ENCODE measurements at regions not wholly inside any gene's neighbourhood (a gene's known extent, or its start where the extent isn't known, plus 50 kb on each side); places are given as distances from the start of the nearest gene placed in this dataset.

DNA sequence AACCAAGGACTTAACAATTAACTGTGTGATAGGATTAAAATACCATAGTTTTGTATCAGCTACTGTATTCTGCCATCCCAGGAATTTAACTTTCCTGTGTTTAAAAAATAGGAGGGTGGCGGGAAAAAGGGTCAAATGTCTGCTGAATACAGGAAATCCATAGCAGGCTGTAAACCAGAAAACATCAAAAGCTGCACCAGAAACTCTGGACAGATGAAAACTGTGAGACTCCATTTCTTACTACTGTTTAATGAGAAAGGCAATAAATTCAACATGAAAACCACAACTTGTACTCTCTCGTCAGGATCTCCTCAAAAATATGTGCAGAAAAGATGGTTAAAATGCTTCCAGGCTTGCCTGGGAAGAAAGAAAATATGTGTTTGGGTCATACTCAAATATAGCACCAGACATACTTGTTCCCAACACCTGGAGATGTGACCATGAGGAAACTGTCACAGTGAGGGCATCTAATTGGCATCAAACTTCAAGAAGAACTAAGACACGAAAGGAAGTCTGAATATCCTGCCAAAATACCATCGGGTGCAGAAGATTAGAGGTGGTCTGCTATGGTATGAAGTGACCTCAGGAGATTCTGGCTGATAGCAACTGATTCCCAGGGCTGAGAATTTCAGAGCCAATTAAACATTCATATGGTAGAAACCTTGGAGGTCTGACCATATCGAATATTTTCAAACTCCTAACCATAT is 164.7 kb upstream of the TARS1 start:
- Histone ChIP-seq H3K4me2 (ENCODE audit: control insufficient read depth, extremely low read depth, insufficient read depth, low read depth, low read length) (no peak overlapping the region), H3K4me3 (ENCODE audit: control insufficient read depth in 2 of 3, extremely low read depth in 1 of 3, insufficient read depth in 2 of 3, low read depth in 1 of 3, low read length in 3 of 3) (no peak overlapping the region), H3K27ac (ENCODE audit: control insufficient read depth, insufficient read depth, low read length) (no peak overlapping the region), H3K9ac (ENCODE audit: control insufficient read depth, extremely low read depth, insufficient read depth, low read length) (no peak overlapping the region), H4K20me1 (ENCODE audit: control insufficient read depth, extremely low read depth, insufficient read depth, low read length) (no peaks in the 10 kb centered on the region), H3K36me3 (ENCODE audit: control insufficient read depth in 2 of 2, extremely low read depth in 1 of 2, insufficient read depth in 2 of 2, low read length in 2 of 2) (no peaks in the 10 kb centered on the region), H2AFZ (ENCODE audit: control insufficient read depth, low read length) (no peak overlapping the region), H3K79me2 (ENCODE audit: control insufficient read depth, insufficient read depth, low read length) (no peaks in the 10 kb centered on the region), H3K4me1 (ENCODE audit: control insufficient read depth, extremely low read depth, insufficient read depth, low read length) (peaks cover 11% of the 10 kb centered on the region), H3K27me3 (ENCODE audit: control insufficient read depth, extremely low read depth, insufficient read depth, low read length) (no peaks in the 10 kb centered on the region), H3K9me1 (ENCODE audit: control insufficient read depth, extremely low read depth, insufficient read depth, low read length) (no peaks in the 10 kb centered on the region), H3K9me3 (ENCODE audit: control insufficient read depth, low read depth, low read length) (no peaks in the 10 kb centered on the region)
- no peak for TF ChIP-seq EZH2 (IDR thresholded peaks at IDR 0.05; ENCODE audit: low read length)
- TF ChIP-seq, protein P1, sequence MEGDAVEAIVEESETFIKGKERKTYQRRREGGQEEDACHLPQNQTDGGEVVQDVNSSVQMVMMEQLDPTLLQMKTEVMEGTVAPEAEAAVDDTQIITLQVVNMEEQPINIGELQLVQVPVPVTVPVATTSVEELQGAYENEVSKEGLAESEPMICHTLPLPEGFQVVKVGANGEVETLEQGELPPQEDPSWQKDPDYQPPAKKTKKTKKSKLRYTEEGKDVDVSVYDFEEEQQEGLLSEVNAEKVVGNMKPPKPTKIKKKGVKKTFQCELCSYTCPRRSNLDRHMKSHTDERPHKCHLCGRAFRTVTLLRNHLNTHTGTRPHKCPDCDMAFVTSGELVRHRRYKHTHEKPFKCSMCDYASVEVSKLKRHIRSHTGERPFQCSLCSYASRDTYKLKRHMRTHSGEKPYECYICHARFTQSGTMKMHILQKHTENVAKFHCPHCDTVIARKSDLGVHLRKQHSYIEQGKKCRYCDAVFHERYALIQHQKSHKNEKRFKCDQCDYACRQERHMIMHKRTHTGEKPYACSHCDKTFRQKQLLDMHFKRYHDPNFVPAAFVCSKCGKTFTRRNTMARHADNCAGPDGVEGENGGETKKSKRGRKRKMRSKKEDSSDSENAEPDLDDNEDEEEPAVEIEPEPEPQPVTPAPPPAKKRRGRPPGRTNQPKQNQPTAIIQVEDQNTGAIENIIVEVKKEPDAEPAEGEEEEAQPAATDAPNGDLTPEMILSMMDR (optimal IDR thresholded peaks at IDR 0.05 in 1 of 3, IDR thresholded peaks at IDR 0.05 in 1 of 3, conservative IDR thresholded peaks at IDR 0.05 in 1 of 3; ENCODE audit: extremely low read depth in 1 of 3, insufficient read depth in 2 of 3, low read length in 3 of 3), result no peak
- dilution Hi-C loops (cut with MboI; ENCODE audit: extremely low pct_ligation_motif_present, low sequenced_read_pairs), result no loop called here
- FAIRE-seq, result no peak
- DNase-seq (ENCODE audit: low read depth, low spot score), result no peak

DNA sequence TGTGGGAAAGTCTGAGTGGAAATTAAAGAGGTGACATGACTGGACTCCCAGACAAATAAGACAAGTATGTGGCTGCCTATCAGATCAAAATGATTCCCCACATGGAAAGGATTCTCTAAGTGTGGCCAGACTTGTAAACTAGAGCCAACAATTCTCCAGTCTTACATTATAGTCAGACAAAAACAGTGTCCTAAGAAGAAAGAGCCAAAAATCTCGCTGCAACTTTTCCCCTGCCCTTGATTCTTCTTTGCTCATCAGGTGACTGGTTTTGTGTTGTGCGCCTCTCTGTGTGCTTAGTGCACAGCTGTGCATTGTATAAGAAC is 164.2 kb upstream of the TARS1 start:
- Histone ChIP-seq H3K9me1 (ENCODE audit: control insufficient read depth, extremely low read depth, insufficient read depth, low read length) (no peaks in the 10 kb centered on the region), H3K9me3 (ENCODE audit: control insufficient read depth, low read depth, low read length) (no peaks in the 10 kb centered on the region), H3K27me3 (ENCODE audit: control insufficient read depth, extremely low read depth, insufficient read depth, low read length) (no peaks in the 10 kb centered on the region), H3K4me2 (ENCODE audit: control insufficient read depth, extremely low read depth, insufficient read depth, low read depth, low read length) (no peak overlapping the region), H3K27ac (ENCODE audit: control insufficient read depth, insufficient read depth, low read length) (no peak overlapping the region), H3K36me3 (ENCODE audit: control insufficient read depth in 2 of 2, extremely low read depth in 1 of 2, insufficient read depth in 2 of 2, low read length in 2 of 2) (no peaks in the 10 kb centered on the region), H4K20me1 (ENCODE audit: control insufficient read depth, extremely low read depth, insufficient read depth, low read length) (no peaks in the 10 kb centered on the region), H3K79me2 (ENCODE audit: control insufficient read depth, insufficient read depth, low read length) (no peaks in the 10 kb centered on the region), H2AFZ (ENCODE audit: control insufficient read depth, low read length) (no peak overlapping the region), H3K4me1 (ENCODE audit: control insufficient read depth, extremely low read depth, insufficient read depth, low read length) (peaks cover 6% of the 10 kb centered on the region), H3K4me3 (ENCODE audit: control insufficient read depth in 2 of 3, extremely low read depth in 1 of 3, insufficient read depth in 2 of 3, low read depth in 1 of 3, low read length in 3 of 3) (no peak overlapping the region), H3K9ac (ENCODE audit: control insufficient read depth, extremely low read depth, insufficient read depth, low read length) (no peak overlapping the region)
- dilution Hi-C loops (cut with MboI; ENCODE audit: extremely low pct_ligation_motif_present, low sequenced_read_pairs), result no loop called here
- TF ChIP-seq, protein P1 (optimal IDR thresholded peaks at IDR 0.05 in 1 of 3, IDR thresholded peaks at IDR 0.05 in 1 of 3, conservative IDR thresholded peaks at IDR 0.05 in 1 of 3; ENCODE audit: extremely low read depth in 1 of 3, insufficient read depth in 2 of 3, low read length in 3 of 3), result no peak
- no peak for TF ChIP-seq EZH2 (IDR thresholded peaks at IDR 0.05; ENCODE audit: low read length)
- FAIRE-seq, result no peak
- DNase-seq (ENCODE audit: low read depth, low spot score), result no peak
